ENCODE measurements at regions not wholly inside any gene's neighbourhood (a gene's known extent, or its start where the extent isn't known, plus 50 kb on each side); places are given as distances from the start of the nearest gene placed in this dataset.
"Not testable (repeated sequence)": the region's sequence is repeated elsewhere in the genome, so short reads cannot be mapped to it uniquely, and the experiment has no call there.

- no peak for DNase-seq
Measured at GRCh38 chr9:3658964-3659363, 133.2 kb upstream of the RFX3 start.

GRCh38 chr9:3656224-3656623, 130.4 kb upstream of the RFX3 start:
- DNase-seq: no peak

- no peak for DNase-seq
Measured at GRCh38 chr9:3650994-3651622, 125.3 kb upstream of the RFX3 start.

DNA sequence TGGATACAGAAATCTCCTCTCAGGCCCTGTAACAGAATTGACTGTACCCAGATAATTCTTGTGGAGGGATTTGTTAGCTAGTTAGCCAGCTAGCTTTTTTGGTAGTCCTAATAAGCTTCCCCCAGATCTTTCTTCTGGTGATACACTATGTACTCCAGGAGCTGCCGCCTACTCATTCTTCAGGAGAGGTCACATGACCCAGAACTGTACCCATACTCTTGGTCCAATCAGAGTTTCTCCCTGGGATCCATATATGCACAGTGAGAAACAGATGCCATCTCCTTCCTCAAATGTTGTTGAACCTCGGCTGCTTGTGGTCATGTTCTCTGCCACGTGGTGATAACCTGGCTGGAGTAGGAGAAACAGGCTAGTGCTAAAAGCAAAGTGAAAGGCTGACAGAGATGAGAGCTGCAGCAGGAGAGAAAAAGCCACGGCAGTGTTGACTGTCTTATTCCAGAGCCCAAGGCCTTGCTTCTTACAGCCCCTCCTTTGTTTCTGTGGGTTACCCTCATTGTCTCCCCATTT, 123.0 kb upstream of the RFX3 start:
- no peak for DNase-seq

DNA sequence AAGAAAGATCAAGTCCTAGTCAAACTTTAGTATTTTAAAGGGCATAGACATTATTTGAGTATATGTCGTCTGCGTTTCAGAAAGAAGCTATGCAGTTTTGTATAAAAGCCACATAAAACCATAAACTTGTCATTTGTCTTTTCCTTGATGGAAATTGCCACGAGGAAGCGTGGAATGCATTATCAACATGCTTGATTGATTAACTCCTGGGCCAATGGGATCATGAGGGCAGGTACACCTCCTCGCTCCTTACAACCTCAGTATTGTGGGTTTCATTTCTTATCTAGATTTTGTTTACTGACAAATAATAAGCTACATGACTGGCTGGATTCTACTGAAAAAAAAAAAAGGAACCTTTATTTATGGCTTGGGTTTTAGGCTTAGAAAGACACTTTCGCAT, 122.5 kb upstream of the RFX3 start:
- DNase-seq: no peak

GRCh38 chr9:3647652-3648051, 121.9 kb upstream of the RFX3 start:
- DNase-seq: no peak

DNA sequence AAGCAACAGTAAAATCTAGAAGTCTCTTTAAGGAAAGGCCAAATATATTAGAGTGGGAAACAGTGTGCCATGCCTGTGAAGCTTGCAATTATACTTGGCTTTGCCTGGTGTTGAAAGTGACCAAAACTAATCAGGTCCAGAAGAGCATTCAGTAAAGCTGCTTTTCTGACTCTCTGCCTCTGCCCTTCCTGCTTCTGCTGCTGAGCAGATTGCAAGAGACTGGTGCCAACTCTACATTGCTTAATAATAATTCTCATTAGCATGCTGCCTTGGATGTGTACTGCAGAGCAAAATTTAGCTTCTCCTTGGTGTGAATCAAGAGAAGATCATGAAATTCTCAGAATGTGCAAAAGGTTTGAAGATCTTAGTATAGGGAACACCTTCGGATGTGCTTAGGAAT, 120.4 kb upstream of the RFX3 start:
- DNase-seq: peak; percentile 8

- not testable (repeated sequence) for DNase-seq
Measured at GRCh38 chr9:3642075-3642474, 116.3 kb upstream of the RFX3 start.

DNA sequence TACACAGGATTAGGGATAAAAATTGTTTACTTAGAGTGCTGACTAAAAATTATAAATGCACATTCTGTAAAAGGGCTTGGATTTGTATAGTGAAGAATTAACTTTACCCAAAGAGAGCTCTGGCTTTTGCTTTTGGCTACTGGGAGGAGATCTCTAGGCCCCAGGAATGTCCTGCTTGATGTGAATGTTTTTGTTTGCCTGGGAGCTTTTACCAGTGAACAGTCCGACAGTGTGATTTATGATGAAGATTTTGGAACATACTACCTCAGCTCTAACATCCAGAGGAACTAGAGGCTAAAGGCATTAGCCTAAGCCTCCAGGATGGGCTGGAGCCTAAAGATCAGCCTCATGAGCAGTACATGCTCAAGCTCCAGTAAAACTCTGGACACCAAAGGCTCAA, 103.7 kb upstream of the RFX3 start:
- DNase-seq: no peak

DNA sequence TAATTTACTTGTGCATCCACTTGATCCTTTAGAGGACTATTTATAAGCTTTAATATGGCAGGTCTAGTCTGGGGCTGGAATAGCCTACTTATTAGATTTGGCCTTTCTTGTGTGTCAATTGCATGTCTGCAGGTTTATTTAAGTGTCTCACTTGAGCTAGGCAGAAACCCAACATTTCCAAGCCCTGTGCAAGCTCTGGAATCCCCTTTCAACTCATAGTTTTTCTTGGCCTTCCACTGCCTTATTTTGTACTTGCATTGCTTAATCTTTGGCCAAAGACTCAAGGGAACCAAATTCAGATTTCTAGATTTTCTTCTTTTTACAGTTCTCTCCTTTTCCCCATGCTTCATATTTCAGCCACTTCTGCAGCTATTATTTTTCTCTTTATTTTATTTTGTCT, 102.4 kb upstream of the RFX3 start:
- no peak for DNase-seq

GRCh38 chr9:3608011-3608410, 82.2 kb upstream of the RFX3 start:
- DNase-seq: no peak

DNA sequence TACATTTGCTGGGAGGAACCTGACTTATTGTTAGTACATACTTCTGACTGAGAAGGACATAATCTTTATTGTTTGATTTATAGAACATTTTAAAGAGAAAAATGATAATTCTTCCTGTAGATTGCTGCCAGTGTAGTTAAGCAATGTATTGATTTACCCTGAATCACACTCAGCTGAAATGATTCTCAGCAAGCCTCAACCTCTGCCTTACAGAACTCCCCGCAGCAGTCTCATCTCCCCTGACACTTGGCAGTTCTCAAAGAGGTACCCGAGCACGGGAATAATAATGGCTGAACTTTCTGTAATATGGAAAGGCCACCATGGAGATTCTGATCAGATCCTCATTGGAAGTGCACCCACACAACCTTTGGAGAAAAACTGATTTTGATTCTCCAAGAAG, 74.9 kb upstream of the RFX3 start:
- no peak for DNase-seq

GRCh38 chr9:3597792-3598191, 72.0 kb upstream of the RFX3 start:
- DNase-seq: no peak

GRCh38 chr9:3586066-3586465, 60.3 kb upstream of the RFX3 start:
- DNase-seq: no peak

DNA sequence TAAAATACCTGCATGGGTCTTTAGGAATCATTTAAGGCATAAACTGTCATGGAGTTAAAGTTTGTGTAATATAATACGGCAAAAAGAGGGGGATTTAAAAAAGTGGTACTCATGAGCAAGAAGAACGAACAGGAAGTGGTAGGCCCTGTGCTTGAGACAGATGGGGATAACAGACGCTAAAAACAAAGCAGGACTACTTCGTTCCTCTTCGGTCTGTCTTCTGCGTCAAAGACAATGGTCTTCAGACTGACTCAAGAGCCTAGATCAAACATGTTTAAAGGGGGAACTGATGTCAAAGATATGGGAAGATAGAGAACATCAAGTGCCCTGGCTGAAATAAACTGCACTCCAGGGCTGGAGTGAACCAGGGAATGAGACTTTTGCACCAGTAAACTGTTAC, 59.8 kb upstream of the RFX3 start:
- DNase-seq: no peak

DNA sequence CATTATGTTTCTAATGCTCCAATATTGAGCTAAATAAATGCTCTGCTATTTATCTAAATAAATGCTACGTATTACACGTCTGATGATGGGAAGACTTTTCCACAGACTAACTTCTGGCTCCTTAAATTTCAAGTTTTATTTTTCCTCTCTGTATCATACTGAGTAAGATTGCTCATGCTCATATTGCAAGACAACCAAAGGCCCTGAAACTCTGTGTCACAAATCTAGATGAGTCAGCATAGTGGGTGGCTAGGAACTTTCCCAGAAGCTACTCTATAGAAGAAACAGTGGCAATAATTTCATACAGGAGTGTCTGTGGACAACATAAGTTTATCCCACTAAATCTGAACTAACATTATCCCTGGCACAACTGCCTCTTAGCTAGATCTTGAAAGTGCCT, 53.0 kb upstream of the RFX3 start:
- no peak for DNase-seq

- DNase-seq: no peak
Measured at GRCh38 chr9:3576328-3576727, 50.5 kb upstream of the RFX3 start.

- no peak for DNase-seq
Measured at GRCh38 chr9:3575821-3576220, 50.0 kb upstream of the RFX3 start.

All from DMS 273 treated with DMSO at 0.1 percent for 48 hours (cell line).